ENCODE measurements at regions not wholly inside any gene's neighbourhood (a gene's known extent, or its start where the extent isn't known, plus 50 kb on each side); places are given as distances from the start of the nearest gene placed in this dataset.
"Not testable (repeated sequence)": the region's sequence is repeated elsewhere in the genome, so short reads cannot be mapped to it uniquely, and the experiment has no call there.

- DNase-seq: no peak
Measured at GRCh38 chr14:56422703-56423213, 156.8 kb upstream of the TMEM260 start.

GRCh38 chr14:56423544-56423943 lies 156.1 kb upstream of the TMEM260 start:
- no peak for DNase-seq

GRCh38 chr14:56431013-56431412 lies 148.6 kb upstream of the TMEM260 start:
- DNase-seq: no peak

- DNase-seq: no peak
Measured at GRCh38 chr14:56449670-56450213, 129.9 kb upstream of the TMEM260 start.

- no peak for DNase-seq
Measured at GRCh38 chr14:56452940-56453339, 126.7 kb upstream of the TMEM260 start.

- not testable (repeated sequence) for DNase-seq
Measured at GRCh38 chr14:56454680-56455079, 124.9 kb upstream of the TMEM260 start.

- no peak for DNase-seq
Measured at GRCh38 chr14:56460469-56460868, 119.1 kb upstream of the TMEM260 start.

GRCh38 chr14:56461276-56462275 lies 118.0 kb upstream of the TMEM260 start:
- DNase-seq: no peak

- no peak for DNase-seq
Measured at GRCh38 chr14:56463271-56463890, 116.2 kb upstream of the TMEM260 start.

- no peak for DNase-seq
Measured at GRCh38 chr14:56471056-56471455, 108.5 kb upstream of the TMEM260 start.

GRCh38 chr14:56474419-56475022 lies 105.1 kb upstream of the TMEM260 start:
- no peak for DNase-seq

GRCh38 chr14:56482310-56482911 lies 97.2 kb upstream of the TMEM260 start:
- DNase-seq: no peak

GRCh38 chr14:56487090-56487667 lies 92.4 kb upstream of the TMEM260 start:
- DNase-seq: no peak

- no peak for DNase-seq
Measured at GRCh38 chr14:56487761-56488160, 91.8 kb upstream of the TMEM260 start.

- no peak for DNase-seq
Measured at GRCh38 chr14:56488306-56488705, 91.3 kb upstream of the TMEM260 start.

- DNase-seq: no peak
Measured at GRCh38 chr14:56490379-56490778, 89.2 kb upstream of the TMEM260 start.

GRCh38 chr14:56491299-56492285 lies 88.0 kb upstream of the TMEM260 start:
- no peak for DNase-seq

- no peak for DNase-seq
Measured at GRCh38 chr14:56494167-56494566, 85.4 kb upstream of the TMEM260 start.

GRCh38 chr14:56498112-56498511 lies 81.5 kb upstream of the TMEM260 start:
- no peak for DNase-seq

- no peak for DNase-seq
Measured at GRCh38 chr14:56501909-56502530, 77.6 kb upstream of the TMEM260 start.

- no peak for DNase-seq
Measured at GRCh38 chr14:56505361-56505760, 74.2 kb upstream of the TMEM260 start.

Measured in SIG-M5 (cell line).